NCI-H2029 (cell line): ENCODE measurements at regions not wholly inside any gene's neighbourhood (a gene's known extent, or its start where the extent isn't known, plus 50 kb on each side); places are given as distances from the start of the nearest gene placed in this dataset.

Experiments used
- DNase-seq: peaks from one replicate; lab custom pipeline; 2025; lab: John Stamatoyannopoulos, UW

GRCh38 chr4:74649193-74649592 is 145.1 kb downstream of the BTC start:
- no peak for DNase-seq

GRCh38 chr4:74651198-74651597 is 143.1 kb downstream of the BTC start:
- no peak for DNase-seq

DNA sequence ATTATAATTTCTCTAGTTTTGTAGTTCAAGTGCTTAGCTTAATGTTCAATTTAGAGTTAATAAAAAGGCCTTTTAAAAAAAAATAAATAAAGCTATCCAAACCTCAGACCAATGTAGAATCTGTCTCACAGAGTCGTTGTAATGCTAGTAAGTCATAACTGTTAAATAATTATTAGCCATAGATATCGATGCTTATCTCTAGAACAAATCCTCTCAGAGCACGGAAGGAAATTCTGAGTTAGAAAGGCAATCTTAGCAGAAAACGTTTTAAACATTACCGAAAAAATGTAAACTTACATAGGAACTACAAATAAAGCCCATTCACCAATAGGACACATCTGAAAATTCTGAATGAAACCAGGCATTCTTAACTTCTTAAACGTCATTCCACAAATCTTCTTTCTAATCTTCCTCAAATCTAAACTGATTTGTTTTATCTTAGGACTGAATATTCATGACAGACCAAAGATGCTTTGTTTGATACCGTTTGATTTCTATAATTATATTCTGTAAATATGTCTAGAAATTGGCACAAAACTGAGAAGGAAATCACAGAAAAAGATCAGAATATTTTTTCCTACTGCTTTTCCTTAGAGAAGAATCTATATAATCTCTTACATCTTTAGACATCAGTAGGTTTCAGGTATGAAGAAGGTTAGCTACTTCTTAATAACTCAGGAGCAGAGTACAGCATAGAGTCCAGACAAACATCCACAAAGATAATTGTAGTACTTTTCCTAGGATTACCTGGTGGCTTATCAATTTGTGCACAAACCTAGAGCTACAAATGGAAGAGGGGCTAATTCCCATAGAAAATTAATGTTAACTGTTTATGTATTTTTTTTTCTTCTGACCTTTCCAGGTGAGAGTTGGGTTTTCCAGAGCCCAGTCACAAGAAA is 140.7 kb downstream of the BTC start:
- DNase-seq = no peak

- DNase-seq = no peak
These were observed 140.1 kb downstream of the BTC start for GRCh38 chr4:74654230-74654681.

DNA sequence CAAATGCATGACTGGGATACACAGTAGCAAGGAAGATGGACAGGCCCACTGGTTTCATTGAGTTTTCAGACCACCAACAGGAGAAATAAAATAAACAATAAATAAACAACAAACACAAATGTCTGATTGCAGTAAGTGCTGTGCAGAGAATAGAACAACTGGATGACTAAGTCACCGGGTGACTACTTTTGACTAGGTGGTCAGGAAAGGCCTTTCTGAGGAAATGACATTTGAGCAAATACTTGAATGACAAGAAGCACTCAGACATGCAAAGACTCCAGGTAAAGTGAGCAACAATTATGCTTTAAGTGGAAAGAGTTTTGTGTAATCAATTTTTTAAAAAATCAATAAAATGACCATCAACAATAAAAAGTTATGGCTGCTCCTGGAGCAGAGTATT is 137.7 kb downstream of the BTC start:
- DNase-seq = no peak

GRCh38 chr4:74658116-74658515 is 136.2 kb downstream of the BTC start:
- no peak for DNase-seq

- no peak for DNase-seq
These were observed 134.5 kb downstream of the BTC start for GRCh38 chr4:74659576-74660411.

DNA sequence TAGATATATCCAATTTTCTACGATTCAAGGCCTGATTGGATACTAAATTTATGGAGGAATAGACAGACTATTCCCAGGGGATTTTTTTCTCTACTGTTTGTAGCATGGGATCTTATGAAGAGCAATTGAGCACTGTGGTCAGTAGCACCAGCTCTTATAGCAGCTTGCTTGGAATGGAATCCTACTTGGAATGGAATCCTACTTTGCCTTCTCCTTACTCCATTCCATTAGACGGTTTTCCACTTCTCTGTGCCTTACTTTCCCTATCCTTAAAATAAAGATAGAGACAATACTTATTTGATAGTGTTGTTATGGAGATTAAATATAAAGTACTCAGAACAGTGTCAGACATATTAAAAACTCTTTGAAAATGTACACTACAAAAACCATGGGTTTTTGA is 133.5 kb downstream of the BTC start:
- DNase-seq = no peak

DNA sequence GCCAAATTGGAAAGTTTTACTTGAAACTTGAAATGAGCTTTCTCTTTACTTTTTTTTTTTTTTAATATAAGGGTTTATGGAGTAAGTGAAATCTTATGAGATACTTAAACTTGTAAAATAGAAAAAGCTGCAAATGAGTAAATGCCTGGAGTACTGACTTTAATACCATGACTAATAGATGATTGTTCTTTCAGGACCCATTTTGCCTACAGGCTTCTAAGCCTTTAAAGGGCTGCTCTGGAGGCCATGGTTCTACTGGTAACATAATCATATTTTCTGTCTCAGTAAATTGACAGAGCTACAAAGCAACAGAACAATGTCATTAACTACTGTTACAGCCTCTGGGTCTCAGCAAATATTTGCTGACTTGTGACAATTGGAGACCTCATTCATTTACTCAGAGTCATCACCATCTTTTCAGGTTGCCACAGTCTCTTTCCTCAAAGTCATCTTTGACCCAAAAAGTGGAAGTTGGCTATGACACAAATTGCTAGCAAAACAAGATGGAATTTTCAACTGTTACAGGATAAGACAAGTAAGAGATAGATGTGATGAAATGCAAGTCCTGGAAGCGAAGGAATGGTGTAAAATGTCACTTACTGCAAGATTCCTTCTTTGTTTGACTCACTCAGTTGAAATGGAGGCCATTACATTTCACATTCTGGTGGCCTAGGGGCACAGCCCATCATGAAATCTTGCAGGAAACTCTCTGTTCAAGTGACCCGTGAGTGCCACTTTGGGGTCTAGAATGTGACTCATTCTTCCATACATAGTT is 132.7 kb downstream of the BTC start:
- no peak for DNase-seq

DNA sequence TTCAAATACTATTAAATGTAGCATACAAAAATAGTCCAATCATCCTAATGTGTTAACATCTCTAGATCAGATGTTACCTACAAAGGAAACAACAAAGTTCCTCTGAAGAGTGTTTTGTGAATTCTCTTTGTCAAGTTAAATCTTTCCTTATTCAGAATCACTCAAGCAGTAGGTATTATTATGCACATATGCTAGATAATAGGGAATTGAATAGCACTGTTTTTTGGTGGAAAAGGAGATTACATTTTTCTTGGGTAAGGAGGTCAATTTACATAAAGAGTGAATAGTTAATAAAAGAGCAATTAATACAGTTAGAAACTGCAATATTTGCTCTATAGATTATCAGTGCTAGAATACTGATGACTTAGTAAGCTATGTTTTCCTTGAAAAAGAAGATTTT is 130.7 kb downstream of the BTC start:
- no peak for DNase-seq

- DNase-seq = no peak
These were observed 129.0 kb downstream of the BTC start for GRCh38 chr4:74665346-74665745.

DNA sequence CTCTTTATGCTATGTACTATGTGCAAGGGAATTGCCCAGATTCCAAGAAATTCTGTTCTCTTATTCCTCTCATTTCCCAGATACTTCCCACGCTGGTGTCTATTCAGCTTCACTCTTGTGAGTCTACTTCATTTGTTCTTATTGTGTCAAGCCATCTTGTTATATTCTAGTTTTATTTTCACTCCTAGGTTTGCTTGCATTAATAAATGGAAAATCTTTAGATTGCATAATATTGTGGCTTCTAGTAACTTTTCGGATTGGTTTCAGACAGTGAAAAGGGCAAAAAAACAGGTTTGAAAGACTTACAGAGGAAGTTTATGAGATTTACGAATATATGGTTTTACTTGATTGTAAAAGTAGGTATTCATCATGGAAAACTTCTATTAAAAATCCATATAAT is 128.4 kb downstream of the BTC start:
- DNase-seq = no peak

- DNase-seq = no peak
These were observed 126.9 kb downstream of the BTC start for GRCh38 chr4:74667438-74667837.

- DNase-seq = no peak
These were observed 126.4 kb downstream of the BTC start for GRCh38 chr4:74667944-74668343.

- DNase-seq = no peak
These were observed 124.6 kb downstream of the BTC start for GRCh38 chr4:74669702-74670101.

DNA sequence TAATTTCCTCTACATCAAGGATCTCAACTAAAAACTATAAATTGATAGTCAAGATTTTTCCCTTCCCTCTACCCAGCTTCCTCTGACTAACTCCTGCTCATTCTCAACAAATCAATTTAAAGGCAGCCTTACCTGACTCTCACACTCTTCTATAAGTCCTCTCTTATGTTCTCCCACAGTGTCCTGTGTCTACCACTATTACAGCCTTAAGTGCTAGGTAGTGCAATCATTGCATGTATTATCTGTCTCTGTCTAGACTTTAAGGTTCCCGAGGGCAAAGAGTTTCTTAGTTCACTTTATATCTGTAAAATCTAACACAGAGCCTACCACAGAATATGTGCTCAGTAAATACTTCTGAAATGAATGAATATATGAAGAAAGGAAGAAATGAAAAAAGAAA is 123.7 kb downstream of the BTC start:
- DNase-seq = no peak

GRCh38 chr4:74671080-74671698 is 123.1 kb downstream of the BTC start:
- peak; percentile 34 for DNase-seq

GRCh38 chr4:74674750-74675149 is 119.6 kb downstream of the BTC start:
- DNase-seq = no peak

GRCh38 chr4:74675673-74676279 is 118.5 kb downstream of the BTC start:
- DNase-seq = peak; percentile 28

- DNase-seq = no peak
These were observed 111.6 kb downstream of the BTC start for GRCh38 chr4:74682567-74683359.

DNA sequence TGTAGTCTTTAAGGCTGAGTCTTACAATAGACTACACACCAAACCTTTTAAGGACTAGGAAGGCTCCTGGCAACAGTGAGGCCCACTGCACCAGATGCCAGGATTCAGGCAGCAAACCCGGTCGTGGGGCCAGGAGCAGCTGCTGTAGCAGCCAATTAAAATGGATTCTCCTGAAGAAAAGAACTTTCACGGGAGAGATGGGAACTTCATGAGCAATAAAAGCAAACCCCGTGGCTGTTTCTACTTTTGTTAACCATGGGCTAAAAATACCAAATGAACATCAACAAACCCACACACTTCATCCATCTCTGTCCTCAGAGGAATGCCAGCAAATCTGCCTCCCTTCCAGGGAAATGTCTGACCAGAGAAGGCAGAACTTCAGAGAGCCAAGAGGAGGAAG is 101.4 kb downstream of the BTC start:
- DNase-seq = no peak
